NCI-H146 treated with DMSO at 0.1 percent for 48 hours (cell line): ENCODE measurements at regions not wholly inside any gene's neighbourhood (a gene's known extent, or its start where the extent isn't known, plus 50 kb on each side); places are given as distances from the start of the nearest gene placed in this dataset.
"Not testable (repeated sequence)": the region's sequence is repeated elsewhere in the genome, so short reads cannot be mapped to it uniquely, and the experiment has no call there.

ENCODE experiments used
- DNase-seq: peaks from one replicate; lab custom pipeline; 2025; ENCODE audit not compliant: unreplicated experiment; lab: John Stamatoyannopoulos, UW

GRCh38 chr2:192828947-192829346, 634.2 kb upstream of the TMEFF2 start:
- DNase-seq = no peak

- DNase-seq = no peak
Observed at GRCh38 chr2:192828175-192828574, 633.4 kb upstream of the TMEFF2 start.

DNA sequence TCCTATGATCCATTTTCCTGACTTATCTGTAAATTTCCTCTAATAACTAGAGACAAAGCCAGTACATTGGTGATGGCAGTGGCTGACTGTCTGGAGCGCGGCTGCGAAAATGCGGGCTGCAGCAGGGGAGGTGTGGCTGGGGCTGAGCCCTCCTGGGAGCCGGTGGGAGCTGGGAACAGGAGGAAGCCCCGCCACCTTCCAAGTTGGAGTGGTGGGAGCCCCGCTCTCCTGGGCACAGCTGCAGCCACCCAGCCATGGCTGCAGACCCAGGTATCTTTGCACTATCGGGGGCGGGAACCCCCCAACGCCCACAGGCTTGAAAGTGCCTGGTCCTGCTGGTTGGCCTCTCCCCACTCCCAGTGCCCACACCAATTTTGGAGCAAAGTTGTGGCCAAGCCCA, 633.0 kb upstream of the TMEFF2 start:
- DNase-seq = no peak

GRCh38 chr2:192814376-192814775, 619.6 kb upstream of the TMEFF2 start:
- no peak for DNase-seq

- DNase-seq = no peak
Observed at GRCh38 chr2:192813341-192813740, 618.6 kb upstream of the TMEFF2 start.

GRCh38 chr2:192809173-192809572, 614.4 kb upstream of the TMEFF2 start:
- DNase-seq = no peak

- DNase-seq = no peak
Observed at GRCh38 chr2:192783643-192784042, 588.9 kb upstream of the TMEFF2 start.

- DNase-seq = no peak
Observed at GRCh38 chr2:192775459-192776262, 580.9 kb upstream of the TMEFF2 start.

GRCh38 chr2:192775011-192775410, 580.3 kb upstream of the TMEFF2 start:
- no peak for DNase-seq

DNA sequence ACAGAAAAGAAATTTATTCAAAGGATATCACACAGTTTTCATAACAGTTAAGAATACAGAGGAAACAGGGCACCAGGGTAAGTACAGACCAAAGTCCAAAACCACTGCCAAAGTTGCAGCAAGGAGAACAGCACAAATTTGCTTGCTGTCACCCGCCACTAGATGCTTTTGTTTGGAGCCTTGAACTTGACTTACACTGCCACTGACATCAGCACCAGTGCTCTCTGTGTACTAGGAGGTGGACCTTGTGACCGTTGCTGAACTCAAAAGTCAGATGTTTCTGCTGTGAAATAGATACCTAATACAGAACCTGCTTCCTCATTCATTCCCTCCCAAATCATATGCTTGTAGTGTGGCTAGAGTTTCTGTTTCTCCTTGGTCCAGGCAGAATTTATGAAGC, 578.3 kb upstream of the TMEFF2 start:
- DNase-seq = no peak

DNA sequence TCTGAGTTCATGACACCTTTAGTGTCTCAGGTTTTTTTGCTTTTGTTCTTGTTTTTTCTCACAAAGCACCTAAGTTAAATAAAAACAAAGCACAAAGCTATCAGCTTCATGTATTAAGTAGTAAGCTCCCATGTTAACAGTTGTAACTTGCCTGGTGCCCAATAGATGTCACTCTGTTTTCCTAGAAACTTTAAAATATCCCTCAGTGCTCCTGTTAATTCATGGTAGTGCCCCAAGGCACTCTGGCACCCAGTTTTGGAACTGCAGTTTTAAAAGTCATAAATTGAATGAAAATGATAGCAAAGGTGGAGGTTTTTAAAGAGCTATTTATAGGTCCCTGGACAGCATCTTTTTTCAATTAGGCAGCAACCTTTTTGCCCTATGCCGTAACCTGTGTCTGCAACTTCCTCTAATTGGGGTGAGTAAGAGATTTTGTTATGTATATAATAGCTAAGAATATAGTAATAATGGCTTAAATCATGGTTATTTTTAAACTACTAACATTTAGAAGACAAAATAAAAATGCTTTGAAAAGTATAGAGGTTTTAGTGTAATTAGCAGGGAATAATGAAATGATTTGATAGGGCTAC, 555.0 kb upstream of the TMEFF2 start:
- DNase-seq = peak; percentile 11

DNA sequence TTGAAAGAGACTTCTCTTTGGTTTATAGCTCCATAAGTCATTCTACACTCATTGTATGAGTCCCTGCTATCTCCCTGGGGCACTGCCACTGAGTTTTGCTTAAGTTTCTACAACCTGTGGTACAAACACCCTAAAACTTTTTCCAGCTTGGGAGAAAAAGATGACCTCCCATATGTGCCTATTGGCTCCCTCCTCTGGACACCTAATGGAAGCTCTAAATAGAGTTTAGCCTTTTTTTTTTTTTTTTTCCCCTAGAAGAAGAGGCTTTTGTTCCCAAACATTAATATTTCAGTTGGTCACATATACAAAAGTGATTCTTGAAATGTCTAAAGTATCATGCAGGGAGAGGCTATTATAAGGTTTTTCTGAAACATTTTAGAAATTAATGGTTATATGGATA, 547.2 kb upstream of the TMEFF2 start:
- DNase-seq = no peak

- DNase-seq = no peak
Observed at GRCh38 chr2:192735447-192735846, 540.7 kb upstream of the TMEFF2 start.

GRCh38 chr2:192729369-192729768, 534.6 kb upstream of the TMEFF2 start:
- DNase-seq = no peak

DNA sequence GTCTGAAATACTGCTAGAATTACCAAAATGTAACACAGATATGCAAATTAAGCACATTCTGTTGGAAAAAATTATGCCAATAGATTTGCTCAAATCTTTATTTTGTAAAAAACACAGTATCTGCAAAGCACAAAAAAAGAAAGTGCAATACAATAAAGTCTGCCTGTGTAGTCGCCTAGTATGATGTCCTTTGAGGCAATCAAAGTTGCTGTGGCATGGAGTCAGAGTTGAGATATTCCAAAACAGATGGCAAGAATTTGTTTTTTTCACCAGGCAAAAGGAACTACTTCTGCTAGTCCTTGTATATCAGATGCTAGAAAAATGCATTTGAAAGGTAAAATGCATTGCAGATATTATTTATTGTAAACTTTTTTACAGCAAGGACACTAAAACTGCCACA, 531.3 kb upstream of the TMEFF2 start:
- DNase-seq = no peak

- DNase-seq = no peak
Observed at GRCh38 chr2:192719629-192720028, 524.9 kb upstream of the TMEFF2 start.

- no peak for DNase-seq
Observed at GRCh38 chr2:192718340-192718739, 523.6 kb upstream of the TMEFF2 start.

GRCh38 chr2:192700934-192701333, 506.2 kb upstream of the TMEFF2 start:
- DNase-seq = no peak

DNA sequence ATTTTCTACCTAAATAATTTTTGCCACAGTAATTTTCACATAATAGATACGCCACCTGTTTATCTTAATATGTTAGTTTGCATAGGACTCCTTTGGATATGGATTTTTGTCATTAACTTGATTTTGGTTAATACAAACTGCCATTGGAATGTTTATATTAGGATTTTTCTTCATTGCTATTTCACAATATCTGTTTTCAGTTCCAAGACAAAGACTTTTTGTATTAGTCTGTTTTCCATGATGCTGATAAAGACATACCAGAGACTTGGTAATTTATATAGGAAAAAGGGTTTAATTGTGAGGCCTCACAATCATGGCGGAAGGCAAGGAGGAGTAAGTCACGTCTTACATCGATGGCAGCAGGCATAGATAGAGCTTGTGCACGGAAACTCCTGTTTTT, 503.1 kb upstream of the TMEFF2 start:
- no peak for DNase-seq

DNA sequence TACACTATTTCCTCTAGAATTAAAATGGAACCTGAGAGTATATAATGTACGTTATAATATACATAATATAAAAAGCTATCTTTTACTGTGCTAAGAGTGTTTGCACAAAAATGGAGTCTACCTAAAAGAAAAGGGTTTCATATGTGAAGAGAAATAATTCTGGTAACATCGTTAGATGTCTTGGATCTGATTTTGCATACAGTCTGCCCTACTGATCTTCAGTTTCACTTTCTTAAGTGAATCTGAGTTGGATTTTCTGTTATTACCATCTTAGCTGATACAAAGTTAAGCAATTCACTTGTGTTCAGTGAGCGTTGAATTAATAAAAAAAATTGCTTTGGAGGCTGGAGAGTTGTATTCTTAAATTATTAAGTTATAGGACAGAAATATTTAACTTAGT, 502.1 kb upstream of the TMEFF2 start:
- DNase-seq = no peak

DNA sequence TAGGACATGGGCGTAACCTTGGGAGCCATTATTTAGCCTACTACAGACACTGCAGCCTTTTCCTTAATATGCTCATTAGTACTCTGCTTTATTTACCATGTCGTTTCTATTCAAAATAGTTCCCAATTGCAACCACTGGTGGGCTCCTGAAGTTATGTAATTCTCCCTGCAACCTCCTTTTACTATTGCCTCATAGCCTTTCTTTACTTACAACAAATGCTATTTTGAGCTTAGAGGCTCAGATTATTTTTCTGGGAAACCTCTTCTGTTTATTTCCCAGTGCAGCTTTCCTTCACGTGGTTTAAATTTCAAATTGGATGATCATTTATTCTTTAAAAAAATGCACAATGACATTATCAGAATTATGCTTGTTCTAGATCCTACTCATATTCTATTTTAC, 492.3 kb upstream of the TMEFF2 start:
- DNase-seq = no peak

DNA sequence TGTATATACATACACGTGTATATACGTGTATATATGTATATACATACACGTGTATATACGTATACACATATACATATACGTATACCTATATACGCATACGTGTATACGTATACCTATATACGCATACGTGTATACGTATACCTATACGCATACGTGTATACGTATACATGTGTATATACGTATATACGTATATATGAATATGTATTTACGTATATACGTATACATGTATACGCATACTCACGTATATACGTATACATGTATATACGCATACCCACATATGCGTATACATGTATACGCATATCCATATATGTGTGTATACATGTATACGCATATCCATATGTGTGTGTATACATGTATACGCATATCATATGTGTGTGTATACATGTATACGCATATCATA, 487.8 kb upstream of the TMEFF2 start:
- not testable (repeated sequence) for DNase-seq

- DNase-seq = no peak
Observed at GRCh38 chr2:192675681-192676080, 480.9 kb upstream of the TMEFF2 start.
